GM20431 (cell line): ENCODE measurements at regions not wholly inside any gene's neighbourhood (a gene's known extent, or its start where the extent isn't known, plus 50 kb on each side); places are given as distances from the start of the nearest gene placed in this dataset.

Source experiments
- in situ Hi-C: fragments of 300-500 bp; cut with MseI, MboI; formaldehyde crosslinking; loops from one replicate; pipeline ENCODE4 v1.15.0; 2020; ENCODE audit warnings: low sequenced_read_pairs; ENCODE audit not compliant: unreplicated experiment

DNA sequence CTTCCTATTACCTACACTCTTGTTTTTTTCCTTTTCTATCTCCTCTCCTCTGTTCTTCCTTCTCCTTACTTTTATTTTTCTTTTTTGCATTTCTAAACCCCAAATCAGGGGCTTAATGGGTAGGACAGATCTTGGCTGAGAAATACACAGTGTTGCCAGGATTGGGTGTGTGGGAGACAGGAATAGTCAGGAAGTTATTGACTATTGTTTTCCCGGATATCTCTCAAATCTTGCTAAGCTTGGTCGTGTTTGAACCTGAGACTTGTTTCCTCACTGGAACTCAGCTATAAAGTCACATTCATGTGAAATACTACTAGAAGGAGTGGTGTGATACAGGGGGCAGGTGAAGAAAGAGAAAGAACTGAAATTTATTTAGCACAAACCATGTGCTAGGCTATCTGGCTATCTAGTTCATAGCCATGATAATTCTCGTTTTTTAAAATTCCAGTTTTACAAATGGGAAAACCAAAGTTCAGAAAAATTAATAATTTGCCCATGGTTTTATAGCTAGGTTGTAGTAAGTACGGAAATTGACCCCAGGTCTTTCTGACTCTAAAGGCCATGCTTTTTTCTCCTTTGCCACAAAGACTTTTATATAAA is 343.2 kb upstream of the UMPS start:
- in situ Hi-C loops: no loop called here

DNA sequence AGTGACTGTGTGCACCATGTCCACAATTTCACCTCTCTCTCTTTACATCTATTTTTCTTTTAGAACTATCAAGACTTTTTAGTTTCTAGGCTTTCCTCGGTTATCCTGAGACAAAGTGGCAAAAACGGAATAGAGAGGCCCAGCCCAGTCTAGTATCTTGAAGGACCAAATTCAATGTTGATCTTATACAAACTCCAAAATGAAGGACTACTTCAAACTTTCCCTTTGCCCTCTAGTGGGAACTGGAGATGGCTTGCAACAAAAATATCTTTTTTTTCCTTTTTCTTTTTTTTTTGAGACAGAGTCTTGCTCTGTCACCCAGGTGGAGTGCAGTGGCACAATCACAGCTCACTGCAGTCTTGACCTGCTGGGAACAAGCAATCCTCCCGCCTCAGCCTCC is 338.5 kb upstream of the UMPS start:
- in situ Hi-C loops: no loop called here

DNA sequence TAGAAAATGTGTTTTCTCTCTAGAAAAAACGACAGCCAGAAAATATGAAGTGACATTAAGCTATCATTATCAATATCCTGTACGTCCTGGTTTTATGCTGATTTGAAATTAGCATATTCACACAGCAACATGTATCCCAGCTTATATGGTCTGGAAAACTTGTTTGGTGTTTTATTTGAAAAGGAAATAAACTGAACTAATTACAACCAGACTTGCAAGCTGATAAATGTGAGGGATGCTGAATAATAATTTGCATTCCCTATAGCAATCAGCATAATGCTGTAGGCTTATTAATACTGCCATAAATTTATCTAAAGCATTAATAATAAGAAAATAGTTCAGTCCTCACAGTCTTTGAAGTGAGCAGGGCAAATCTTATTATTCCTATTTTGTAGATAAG is 336.9 kb upstream of the UMPS start:
- in situ Hi-C loops: no loop called here

DNA sequence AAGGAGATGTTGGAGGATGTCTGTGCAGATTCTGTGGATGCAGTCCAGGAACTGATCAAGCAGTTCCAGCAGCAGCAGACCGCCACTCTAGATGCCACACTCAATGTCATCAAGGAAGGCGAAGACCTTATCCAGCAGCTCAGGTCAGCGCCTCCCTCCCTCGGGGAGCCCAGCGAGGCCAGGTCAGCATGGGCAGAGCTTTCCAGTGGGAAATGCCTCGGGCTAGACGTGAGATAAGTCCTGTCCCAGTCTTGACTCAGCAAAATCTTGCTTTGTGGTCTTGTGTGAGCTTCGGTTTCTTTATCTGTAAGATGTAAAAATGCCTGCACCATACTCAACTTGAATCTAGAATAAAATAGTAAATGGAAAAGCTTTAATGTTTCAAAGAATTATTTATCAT is 335.1 kb upstream of the UMPS start:
- in situ Hi-C loops: no loop called here

DNA sequence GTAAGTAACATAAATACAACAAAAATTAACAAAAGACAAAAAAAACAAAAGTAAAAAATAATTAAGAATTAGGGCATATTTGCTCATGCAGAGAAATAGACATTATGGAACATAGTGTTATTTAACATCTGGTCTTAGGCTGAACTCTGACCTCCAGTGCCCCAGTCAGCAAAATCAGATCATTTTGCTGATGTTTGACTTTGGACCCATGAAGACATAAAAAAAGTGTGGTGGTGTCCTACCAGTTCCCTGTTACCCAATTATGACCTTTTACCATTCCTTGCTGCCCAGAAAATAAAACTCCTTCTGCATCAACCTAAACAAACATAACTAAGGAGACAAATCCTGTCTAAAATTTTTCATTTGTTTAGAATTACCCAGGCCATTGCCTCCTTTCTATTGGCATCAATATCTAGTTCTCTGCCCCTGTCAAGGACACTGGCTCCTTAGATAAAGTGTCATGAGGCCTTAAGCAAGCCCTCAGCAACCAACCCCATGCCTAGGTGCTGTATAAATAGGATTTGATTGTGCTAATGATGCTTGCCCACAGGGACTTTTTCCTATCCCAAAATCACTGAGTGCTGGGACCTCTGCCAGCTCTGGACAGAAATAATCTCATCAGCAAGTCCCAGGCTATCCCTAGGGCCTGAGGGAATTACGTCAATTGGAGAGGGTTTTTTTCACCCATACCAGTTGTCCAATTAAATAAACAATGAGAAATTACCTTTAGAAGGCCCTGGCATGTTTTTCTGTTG is 334.5 kb upstream of the UMPS start:
- in situ Hi-C loops: no loop called here

DNA sequence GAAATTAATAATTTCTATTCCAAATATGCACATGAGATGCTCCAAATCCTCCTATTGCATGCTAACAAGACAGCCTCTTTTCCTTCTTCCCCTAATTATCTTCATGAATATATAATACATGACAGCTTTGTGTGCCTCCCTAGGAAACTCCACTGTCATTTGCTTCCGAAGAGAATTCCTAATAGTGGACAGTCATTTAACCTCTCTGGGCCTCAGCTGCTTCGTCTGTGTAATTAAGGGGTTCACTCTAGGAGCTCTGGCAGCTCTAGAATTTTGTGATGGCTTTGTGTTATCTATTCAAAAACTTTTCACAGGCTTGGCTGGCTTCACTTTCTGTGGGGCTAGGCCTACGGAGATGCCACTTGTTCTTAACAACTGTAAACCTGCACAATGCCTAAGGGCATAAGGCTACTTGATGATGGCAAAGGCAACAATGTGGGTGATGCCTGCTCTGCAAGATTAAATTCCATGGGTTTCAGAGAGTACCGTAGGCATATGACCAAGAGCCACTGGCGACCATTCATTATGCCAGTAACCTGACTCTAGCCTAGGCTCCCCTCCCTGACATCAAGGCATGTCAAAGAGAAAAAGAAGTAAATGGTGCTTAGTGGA is 333.8 kb upstream of the UMPS start:
- in situ Hi-C loops: no loop called here

DNA sequence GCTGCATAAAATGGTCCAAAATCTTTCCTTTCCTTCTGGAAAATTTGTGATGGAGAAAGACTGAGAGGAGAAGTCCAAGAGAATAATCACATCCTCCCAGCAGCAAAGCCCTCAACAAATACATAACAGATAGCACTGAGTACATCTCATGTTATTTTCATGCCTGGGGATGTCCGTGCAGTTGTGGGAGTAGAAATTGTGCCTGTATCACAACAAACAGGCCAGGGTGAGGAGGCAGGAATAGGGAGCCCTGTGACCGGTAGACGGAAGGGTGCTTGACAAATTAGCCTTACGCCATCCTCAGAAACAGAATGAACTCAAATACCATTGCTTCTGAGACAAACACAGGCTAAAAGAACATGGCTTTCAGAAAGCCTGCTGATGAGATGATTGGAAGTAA is 333.2 kb upstream of the UMPS start:
- in situ Hi-C loops: no loop called here

DNA sequence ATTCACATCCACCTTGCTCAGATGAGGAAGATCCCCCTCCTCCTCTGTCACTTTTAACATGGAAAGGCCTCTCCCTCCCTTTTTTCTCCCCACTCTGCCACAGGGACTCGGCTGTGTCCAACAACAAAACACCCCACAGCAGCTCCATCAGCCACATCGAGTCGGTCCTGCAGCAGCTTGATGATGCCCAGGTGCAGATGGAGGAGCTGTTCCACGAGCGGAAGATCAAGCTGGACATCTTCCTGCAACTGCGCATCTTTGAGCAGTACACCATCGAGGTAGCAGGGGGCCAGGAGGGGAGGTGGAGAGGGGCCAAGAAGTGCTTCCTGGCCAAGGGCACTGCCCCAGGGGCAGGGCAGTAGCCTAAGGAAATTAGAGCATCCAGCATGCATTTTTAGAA is 331.7 kb upstream of the UMPS start:
- in situ Hi-C loops: no loop called here

DNA sequence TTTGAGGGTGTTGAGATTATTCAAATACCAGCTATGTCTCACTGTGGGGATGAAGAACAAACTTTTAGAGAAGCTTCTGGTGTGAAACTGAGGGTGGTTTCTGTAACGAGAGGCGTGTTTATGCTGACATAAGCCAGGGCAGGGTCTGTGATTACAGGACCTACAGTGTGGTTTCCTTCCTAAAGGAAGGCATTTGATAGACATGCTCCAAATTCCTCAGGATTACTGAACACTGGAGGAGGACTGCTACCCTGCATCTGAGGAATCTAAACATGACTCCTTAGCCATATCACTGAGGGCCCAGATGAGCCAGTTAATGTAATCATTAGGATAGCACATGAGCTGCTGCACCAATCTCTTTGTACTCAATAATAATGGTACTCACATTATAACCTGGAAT is 328.4 kb upstream of the UMPS start:
- in situ Hi-C loops: no loop called here

DNA sequence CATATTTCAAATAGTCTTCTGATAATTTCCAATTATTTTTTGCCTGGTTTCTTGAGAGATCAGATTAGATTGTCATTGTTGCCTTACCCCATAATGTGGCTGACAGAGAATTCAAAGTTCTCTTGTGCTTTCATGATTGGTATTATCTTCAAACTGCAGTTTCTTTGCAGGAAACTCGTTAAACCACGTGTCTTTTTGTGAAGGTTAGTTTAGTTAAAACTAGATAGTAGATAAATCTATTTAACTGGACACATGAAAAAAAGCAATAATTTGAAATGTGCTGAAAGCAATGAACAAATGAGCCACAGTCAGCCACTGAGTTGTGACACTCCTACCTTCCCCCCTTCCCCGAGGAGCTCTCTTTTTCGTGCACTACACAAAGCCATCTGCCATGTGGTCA is 327.5 kb upstream of the UMPS start:
- in situ Hi-C loops: no loop called here

DNA sequence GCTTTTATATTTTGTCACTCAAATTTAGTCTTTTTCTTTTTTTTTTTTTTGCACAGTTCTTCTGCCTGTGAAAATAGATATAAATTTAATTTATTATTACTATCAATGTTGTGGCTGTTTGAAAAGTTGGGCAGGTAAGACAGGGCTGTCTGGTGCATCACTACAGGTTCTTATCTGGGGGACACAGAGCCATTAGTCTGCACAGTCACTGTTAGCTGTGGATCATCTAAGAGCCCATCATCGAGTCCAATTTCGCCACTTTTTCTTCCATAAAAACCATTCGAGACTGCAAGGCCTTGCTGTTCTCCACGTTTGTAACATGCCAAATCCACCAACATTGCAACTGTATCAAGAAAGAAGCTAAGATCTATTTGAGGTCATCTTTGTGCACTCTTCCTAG is 325.6 kb upstream of the UMPS start:
- in situ Hi-C loops: no loop called here

DNA sequence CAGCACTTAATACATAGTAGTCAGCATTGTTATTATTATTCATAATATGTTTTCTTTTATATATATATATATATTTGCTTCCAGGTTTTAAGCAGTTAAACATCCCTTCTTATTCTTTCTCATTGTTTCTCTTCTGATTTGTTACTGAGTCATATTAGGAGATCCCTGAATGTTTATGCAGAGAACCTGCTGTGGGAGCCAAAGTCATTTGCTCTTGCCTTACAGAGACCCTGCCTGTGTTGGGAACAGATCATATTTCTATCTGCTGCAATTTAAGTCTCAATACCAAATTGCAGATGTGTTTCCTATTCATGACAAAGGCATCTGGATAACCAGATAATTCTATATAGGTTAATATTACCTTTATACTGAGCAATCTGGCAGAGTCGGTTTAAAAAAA is 323.0 kb upstream of the UMPS start:
- in situ Hi-C loops: no loop called here

DNA sequence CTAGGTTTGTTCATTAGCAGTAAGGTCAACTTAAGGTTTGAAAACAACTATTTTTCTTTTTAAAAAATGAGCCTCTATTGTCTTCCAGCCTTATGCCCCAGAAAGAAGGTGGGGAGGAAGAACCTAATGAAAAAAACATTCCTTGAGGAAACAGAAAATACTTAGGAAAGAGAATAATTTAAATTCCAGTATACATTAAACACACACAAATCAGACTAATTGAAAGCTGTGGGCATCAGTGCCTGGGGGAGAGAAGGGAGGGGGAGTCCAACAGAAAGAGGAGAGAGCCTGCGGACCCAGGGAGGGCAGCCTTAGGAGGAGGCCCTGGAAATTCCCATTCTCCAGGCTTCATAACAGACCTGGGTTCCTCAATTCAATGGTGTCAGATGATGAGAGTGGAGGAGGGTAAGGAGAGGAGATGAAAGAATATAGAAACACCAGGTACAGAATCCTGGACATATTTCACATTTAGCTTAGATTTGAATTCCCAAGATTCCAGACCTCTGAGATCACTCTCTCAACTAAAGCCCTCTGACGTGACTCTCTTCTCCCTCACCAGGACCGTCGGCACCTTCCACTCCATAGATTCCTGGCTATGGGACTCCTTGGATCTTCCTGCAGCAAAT is 320.5 kb upstream of the UMPS start:
- in situ Hi-C loops: no loop called here

DNA sequence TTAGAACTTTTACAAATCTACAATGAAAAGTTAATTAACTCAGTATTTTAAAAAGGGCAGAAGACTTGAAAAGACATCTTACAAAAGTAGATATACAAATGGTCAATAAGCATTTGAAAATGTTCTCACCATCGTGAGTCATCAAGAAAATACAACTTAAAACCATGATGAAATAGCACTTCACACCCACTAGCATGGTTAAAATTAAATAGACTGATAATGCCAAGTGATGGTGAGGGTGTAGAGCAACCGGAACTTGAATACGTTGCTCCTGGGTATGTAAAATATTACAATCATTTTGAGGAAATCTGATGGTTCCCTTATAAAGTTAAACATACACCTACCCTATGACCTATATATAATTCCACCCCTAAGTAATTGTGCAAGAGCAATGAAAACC is 319.8 kb upstream of the UMPS start:
- in situ Hi-C loops: no loop called here

DNA sequence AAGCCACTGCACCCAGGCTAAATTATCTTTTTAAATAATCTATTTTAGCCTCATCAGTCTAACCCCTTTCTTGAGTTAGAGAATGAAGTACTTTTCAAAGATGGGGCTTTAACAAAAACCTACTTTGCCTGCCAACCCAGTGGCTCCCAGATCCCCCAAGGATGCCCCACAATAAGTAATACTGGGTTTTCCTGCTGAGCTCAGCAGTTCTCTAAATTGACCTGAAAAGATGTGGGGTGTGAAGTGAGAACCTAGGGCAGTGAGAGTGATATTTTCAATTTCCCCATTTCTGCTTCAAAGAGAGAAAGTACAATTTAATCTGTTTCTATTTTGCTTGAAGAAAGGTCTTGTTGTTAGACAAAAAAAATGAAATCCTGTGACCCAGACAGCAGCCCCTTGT is 318.5 kb upstream of the UMPS start:
- in situ Hi-C loops: no loop called here

DNA sequence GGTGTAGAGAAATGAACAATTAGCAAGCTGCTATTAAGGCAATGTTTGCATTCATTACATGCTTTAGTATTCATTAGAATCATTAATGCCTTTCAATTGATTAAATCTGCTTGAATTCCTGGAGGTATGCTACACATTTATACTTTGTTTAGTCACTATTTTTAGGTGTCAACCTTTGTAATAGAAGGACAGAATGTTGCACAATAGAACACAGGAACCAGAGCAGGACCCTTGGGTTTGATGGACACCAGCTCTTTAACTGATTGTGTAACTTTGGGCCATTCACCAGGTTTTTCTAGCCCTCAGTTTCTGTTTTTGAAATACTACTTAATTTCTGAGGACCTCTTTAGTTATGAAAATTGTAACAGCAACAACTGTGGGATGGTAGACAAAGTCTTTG is 317.6 kb upstream of the UMPS start:
- in situ Hi-C loops: no loop called here

DNA sequence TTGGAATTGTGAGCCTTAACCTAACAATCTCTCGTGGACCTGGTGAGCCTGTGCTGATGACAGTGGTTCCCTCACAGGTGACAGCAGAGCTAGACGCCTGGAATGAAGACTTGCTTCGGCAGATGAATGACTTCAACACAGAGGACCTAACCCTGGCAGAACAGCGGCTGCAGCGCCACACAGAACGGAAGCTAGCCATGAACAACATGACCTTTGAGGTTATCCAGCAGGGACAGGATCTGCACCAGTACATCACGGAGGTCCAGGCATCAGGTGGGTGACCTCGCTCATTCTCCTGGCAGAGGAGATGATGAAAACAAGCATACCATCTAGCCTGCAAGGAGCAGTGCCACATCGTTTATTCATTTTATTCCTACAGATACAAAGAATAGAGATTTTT is 316.9 kb upstream of the UMPS start:
- in situ Hi-C loops: no loop called here

DNA sequence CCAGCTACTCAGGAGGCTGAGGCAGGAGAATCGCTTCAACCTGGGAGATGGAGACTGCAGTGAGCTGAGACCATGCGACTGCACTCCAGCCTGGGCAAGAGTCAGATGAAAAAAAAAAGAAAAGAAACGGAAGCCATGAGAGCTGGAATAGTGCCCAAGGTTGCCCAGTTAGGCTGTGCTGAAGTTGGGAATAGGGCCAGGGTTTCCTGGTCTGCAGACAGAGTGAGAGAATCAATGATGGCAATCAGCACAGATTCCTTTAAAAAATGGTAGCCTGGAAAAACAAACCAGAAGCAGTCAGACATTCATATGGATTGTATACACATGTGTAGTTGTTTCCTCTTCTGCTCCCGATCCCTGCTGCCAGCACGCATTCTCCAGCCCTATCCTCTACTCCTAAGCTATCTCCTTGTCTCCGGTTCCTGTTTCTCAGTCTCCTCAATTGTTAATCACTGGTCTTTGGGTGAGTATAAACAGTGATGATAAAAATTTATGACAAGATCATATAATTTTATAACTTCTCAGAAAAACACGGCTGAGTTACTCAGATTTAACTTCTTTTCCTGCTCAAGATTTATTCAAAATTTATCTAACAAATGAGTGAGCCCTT is 316.2 kb upstream of the UMPS start:
- in situ Hi-C loops: no loop called here

DNA sequence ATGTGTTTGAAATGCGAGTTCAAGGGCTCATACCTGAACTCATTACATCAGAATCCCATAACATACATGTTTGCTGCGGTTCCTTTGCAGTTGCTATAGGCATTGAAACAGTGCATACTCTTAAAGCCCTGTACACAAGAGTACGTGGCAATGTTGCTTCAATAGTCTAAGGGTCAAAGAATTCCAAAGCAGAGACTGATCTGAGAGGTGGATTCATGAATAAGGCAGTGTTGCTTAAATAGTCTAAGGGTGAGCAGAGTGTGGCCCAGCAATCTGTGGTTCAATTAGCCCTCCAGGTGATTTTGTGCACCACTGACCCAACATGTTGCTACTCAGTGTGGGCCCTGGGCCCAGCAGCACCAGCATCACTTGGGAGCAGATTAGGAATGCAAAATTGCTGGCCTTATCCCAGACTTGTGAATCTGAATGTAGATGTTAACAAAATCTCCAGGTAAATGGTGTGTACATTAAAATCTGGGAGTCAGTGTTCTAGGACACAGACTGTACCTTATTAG is 314.7 kb upstream of the UMPS start:
- in situ Hi-C loops: no loop called here

DNA sequence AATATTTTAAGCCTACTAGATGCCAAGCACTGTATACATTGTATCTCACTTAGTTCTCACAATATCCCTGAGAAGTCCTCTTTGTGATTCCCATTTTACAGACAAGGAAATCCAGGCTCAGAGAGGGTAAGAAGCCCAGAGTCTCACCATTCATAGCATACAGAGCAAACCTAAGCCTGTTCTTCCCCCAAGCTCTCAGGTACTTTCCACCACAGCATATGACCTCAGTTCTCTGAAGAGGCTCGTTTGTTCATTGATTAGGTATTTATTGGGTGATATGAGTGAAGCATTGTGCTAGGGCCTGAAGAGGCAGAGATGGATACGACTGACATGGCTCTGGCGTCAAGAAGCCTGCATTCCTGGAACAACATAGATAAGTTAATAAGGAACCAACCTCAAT is 310.9 kb upstream of the UMPS start:
- in situ Hi-C loops: no loop called here

DNA sequence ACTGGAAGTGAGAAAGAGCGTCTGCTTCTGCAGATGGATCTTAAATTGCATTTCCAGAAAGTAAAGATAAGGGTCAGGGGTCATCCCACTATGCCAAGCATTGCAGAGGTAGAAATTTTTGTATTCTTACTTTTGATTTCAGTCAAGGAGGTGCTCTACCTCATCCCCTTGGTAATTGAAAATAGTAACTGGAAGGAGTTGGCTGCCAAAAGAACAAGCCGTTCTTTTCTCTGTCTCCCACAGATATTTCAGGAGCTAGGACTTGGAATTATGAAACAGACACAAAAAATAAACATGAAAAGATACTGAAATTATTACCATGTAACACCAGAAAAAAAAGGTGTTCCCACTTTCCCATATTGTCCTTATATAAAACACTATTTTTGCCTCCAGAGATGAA is 309.9 kb upstream of the UMPS start:
- in situ Hi-C loops: no loop called here
